Stimulated activated CD8-positive, alpha-beta memory T cell treated with anti-CD3 and anti-CD28 coated beads, Interleukin-4, amount 100 ng/mL, for 48 hours (primary cell): ENCODE measurements at regions not wholly inside any gene's neighbourhood (a gene's known extent, or its start where the extent isn't known, plus 50 kb on each side); places are given as distances from the start of the nearest gene placed in this dataset.

Experiments used
- DNase-seq: peaks from one replicate; pipeline ENCODE4 v3.0.0-alpha.2; 2020

GRCh38 chr3:106573605-106574004, 704.8 kb upstream of the CBLB start:
- DNase-seq: no peak

GRCh38 chr3:106575029-106575428, 706.2 kb upstream of the CBLB start:
- no peak for DNase-seq

- no peak for DNase-seq
These were observed 708.4 kb upstream of the CBLB start for GRCh38 chr3:106577241-106577640.

- no peak for DNase-seq
These were observed 710.1 kb upstream of the CBLB start for GRCh38 chr3:106578911-106579310.

- DNase-seq: no peak
These were observed 713.3 kb upstream of the CBLB start for GRCh38 chr3:106582151-106582550.

- no peak for DNase-seq
These were observed 718.7 kb upstream of the CBLB start for GRCh38 chr3:106587551-106587950.

- no peak for DNase-seq
These were observed 719.9 kb upstream of the CBLB start for GRCh38 chr3:106588739-106589138.

GRCh38 chr3:106589311-106589942, 720.6 kb upstream of the CBLB start:
- DNase-seq: no peak

- DNase-seq: no peak
These were observed 721.4 kb upstream of the CBLB start for GRCh38 chr3:106590216-106590615.

- no peak for DNase-seq
These were observed 724.6 kb upstream of the CBLB start for GRCh38 chr3:106593381-106593780.

- DNase-seq: peak; percentile 74
These were observed 741.0 kb upstream of the CBLB start for GRCh38 chr3:106609666-106610301.

GRCh38 chr3:106610362-106610959, 741.6 kb upstream of the CBLB start:
- no peak for DNase-seq

GRCh38 chr3:106611116-106611515, 742.3 kb upstream of the CBLB start:
- DNase-seq: no peak

GRCh38 chr3:106611841-106612240, 743.0 kb upstream of the CBLB start:
- DNase-seq: no peak

- no peak for DNase-seq
These were observed 747.7 kb upstream of the CBLB start for GRCh38 chr3:106616556-106616955.

- no peak for DNase-seq
These were observed 748.5 kb upstream of the CBLB start for GRCh38 chr3:106617276-106617675.

- DNase-seq: no peak
These were observed 751.8 kb upstream of the CBLB start for GRCh38 chr3:106620646-106621045.

- no peak for DNase-seq
These were observed 753.1 kb upstream of the CCDC54 start for GRCh38 chr3:106624154-106624553.

GRCh38 chr3:106628407-106628806, 748.8 kb upstream of the CCDC54 start:
- no peak for DNase-seq

GRCh38 chr3:106629215-106629832, 747.9 kb upstream of the CCDC54 start:
- DNase-seq: no peak

- no peak for DNase-seq
These were observed 745.7 kb upstream of the CCDC54 start for GRCh38 chr3:106631373-106632108.

- no peak for DNase-seq
These were observed 742.0 kb upstream of the CCDC54 start for GRCh38 chr3:106635271-106635670.

GRCh38 chr3:106635826-106636225, 741.4 kb upstream of the CCDC54 start:
- no peak for DNase-seq
